HL-60 (cell line): ENCODE measurements at regions not wholly inside any gene's neighbourhood (a gene's known extent, or its start where the extent isn't known, plus 50 kb on each side); places are given as distances from the start of the nearest gene placed in this dataset.

Experiments used
- DNase-seq, 2 experiments: peaks; one replicate each; pipeline ENCODE4 v3.0.0-alpha.2; 2010 to 2020; ENCODE audit warnings: low read depth in 1 of 2, low spot score in 1 of 2
- H3K27ac ChIP-seq: fragments of 250-450 bp; sonication (Bioruptor Pico); replicated peaks from 2 replicates; pipeline ENCODE4 v1.5.1; 2020; ENCODE audit warnings: mild to moderate bottlenecking, moderate library complexity
- H3K27me3 ChIP-seq: fragments of 250-450 bp; sonication (Bioruptor Pico); 2 replicates; pipeline ENCODE4 v1.5.1; 2021; ENCODE audit warnings: mild to moderate bottlenecking, moderate library complexity; ENCODE audit not compliant: insufficient read depth, poor library complexity, severe bottlenecking
- H3K4me3 ChIP-seq: replicated peaks from 2 replicates; pipeline ENCODE4 v1.5.1; 2011; ENCODE audit warnings: mild to moderate bottlenecking, control low read depth, low read length; ENCODE audit not compliant: insufficient read depth
- GABPA ChIP-seq: IDR thresholded peaks from 2 replicates; pipeline ENCODE4 v1.6.1; 2012; ENCODE audit warnings: low read depth
- POLR2AphosphoS5 ChIP-seq: IDR thresholded peaks from 2 replicates; pipeline ENCODE4 v1.6.1; 2012; ENCODE audit warnings: low read depth
- SPI1 ChIP-seq: IDR thresholded peaks from 2 replicates; pipeline ENCODE4 v1.6.1; 2012; ENCODE audit warnings: low read depth, mild to moderate bottlenecking, borderline replicate concordance
- TF ChIP-seq, protein P1 (sequence below): IDR thresholded peaks from 2 replicates; pipeline ENCODE4 v1.6.1; 2012; ENCODE audit warnings: low read depth; ENCODE audit not compliant: insufficient replicate concordance
- TF ChIP-seq, protein P2 (sequence below): IDR thresholded peaks from one replicate; pipeline ENCODE4 v1.5.1; 2011; ENCODE audit warnings: low read length, control low read depth, inconsistent platforms; ENCODE audit not compliant: insufficient read depth

DNA sequence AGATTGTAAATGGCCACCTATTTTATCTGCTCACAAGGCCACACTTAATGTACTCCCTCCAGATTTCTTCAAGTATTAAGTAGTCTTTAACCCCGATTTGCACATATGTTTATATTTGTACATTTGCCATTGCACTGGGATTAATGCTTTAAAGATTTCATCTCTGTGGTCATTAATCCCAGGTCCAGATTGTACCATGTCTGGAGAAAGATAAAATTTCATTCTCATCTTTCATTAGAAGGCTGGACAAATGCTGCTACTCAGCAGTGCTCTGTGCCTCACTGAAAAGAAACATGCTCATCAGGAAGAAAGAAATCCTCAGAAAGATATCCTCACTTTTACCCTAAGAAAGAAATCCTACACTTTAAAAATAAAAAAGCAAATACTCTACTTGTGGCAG is 62.5 kb upstream of the LRRC3B start:
- Histone ChIP-seq H3K27me3 (no peaks in the 10 kb centered on the region), H3K27ac (no peak overlapping the region), H3K4me3 (no peak overlapping the region)
- no peak for DNase-seq
- TF ChIP-seq, protein P1, sequence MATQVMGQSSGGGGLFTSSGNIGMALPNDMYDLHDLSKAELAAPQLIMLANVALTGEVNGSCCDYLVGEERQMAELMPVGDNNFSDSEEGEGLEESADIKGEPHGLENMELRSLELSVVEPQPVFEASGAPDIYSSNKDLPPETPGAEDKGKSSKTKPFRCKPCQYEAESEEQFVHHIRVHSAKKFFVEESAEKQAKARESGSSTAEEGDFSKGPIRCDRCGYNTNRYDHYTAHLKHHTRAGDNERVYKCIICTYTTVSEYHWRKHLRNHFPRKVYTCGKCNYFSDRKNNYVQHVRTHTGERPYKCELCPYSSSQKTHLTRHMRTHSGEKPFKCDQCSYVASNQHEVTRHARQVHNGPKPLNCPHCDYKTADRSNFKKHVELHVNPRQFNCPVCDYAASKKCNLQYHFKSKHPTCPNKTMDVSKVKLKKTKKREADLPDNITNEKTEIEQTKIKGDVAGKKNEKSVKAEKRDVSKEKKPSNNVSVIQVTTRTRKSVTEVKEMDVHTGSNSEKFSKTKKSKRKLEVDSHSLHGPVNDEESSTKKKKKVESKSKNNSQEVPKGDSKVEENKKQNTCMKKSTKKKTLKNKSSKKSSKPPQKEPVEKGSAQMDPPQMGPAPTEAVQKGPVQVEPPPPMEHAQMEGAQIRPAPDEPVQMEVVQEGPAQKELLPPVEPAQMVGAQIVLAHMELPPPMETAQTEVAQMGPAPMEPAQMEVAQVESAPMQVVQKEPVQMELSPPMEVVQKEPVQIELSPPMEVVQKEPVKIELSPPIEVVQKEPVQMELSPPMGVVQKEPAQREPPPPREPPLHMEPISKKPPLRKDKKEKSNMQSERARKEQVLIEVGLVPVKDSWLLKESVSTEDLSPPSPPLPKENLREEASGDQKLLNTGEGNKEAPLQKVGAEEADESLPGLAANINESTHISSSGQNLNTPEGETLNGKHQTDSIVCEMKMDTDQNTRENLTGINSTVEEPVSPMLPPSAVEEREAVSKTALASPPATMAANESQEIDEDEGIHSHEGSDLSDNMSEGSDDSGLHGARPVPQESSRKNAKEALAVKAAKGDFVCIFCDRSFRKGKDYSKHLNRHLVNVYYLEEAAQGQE: no peak
- TF ChIP-seq GABPA (no peak), POLR2AphosphoS5 (no peak), SPI1 (no peak)
- TF ChIP-seq, protein P2, sequence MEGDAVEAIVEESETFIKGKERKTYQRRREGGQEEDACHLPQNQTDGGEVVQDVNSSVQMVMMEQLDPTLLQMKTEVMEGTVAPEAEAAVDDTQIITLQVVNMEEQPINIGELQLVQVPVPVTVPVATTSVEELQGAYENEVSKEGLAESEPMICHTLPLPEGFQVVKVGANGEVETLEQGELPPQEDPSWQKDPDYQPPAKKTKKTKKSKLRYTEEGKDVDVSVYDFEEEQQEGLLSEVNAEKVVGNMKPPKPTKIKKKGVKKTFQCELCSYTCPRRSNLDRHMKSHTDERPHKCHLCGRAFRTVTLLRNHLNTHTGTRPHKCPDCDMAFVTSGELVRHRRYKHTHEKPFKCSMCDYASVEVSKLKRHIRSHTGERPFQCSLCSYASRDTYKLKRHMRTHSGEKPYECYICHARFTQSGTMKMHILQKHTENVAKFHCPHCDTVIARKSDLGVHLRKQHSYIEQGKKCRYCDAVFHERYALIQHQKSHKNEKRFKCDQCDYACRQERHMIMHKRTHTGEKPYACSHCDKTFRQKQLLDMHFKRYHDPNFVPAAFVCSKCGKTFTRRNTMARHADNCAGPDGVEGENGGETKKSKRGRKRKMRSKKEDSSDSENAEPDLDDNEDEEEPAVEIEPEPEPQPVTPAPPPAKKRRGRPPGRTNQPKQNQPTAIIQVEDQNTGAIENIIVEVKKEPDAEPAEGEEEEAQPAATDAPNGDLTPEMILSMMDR: no peak

GRCh38 chr3:26562021-26562768 is 60.4 kb upstream of the LRRC3B start:
- no peaks in the 10 kb centered on the region for H3K27me3 ChIP-seq
- no peak for DNase-seq
- TF ChIP-seq POLR2AphosphoS5 (no peak), GABPA (no peak), SPI1 (no peak)
- TF ChIP-seq, protein P1: no peak
- TF ChIP-seq, protein P2: no peak
- no peak overlapping the region for H3K4me3 ChIP-seq
- H3K27ac ChIP-seq: no peak overlapping the region
